ENCODE measurements at regions not wholly inside any gene's neighbourhood (a gene's known extent, or its start where the extent isn't known, plus 50 kb on each side); places are given as distances from the start of the nearest gene placed in this dataset.

- no peaks in the 10 kb centered on the region for H4K20me1 ChIP-seq (ENCODE audit: insufficient read depth)
- H3K9me3 ChIP-seq (ENCODE audit: low read length) = no peaks in the 10 kb centered on the region
- H3K27me3 ChIP-seq (ENCODE audit: insufficient read depth, low read depth, low read length) = no peaks in the 10 kb centered on the region
- H3K36me3 ChIP-seq (ENCODE audit: insufficient read depth, low read length) = no peaks in the 10 kb centered on the region
- H3K4me2 ChIP-seq (ENCODE audit: low read length) = no peak overlapping the region
- H3K9ac ChIP-seq (ENCODE audit: low read length) = no peak overlapping the region
- no peaks in the 10 kb centered on the region for H3F3A ChIP-seq (ENCODE audit: insufficient read depth, low read length, poor library complexity, severe bottlenecking)
- TF ChIP-seq RAD21 (conservative IDR thresholded peaks at IDR 0.05) (no peak), POLR2AphosphoS5 (IDR thresholded peaks at IDR 0.05) (no peak), EP300 (conservative IDR thresholded peaks at IDR 0.05; ENCODE audit: poor library complexity, severe bottlenecking) (no peak), CTCF (IDR thresholded peaks at IDR 0.05; ENCODE audit: poor library complexity, severe bottlenecking) (no peak)
- H3K27ac ChIP-seq (ENCODE audit: low read length) = no peak overlapping the region
- no peaks in the 10 kb centered on the region for H3K9me2 ChIP-seq (ENCODE audit: insufficient read depth, low read length)
- H3K4me3 ChIP-seq (ENCODE audit: low read length) = no peak overlapping the region
- H2AFZ ChIP-seq (ENCODE audit: low read depth, low read length) = no peak overlapping the region
- no peaks in the 10 kb centered on the region for H3K79me2 ChIP-seq (replicated peaks; ENCODE audit: insufficient read depth, low read length)
Observed at GRCh38 chr4:120561648-120562047, 360.9 kb downstream of the PRDM5 start.

- Histone ChIP-seq H4K20me1 (ENCODE audit: insufficient read depth) (no peaks in the 10 kb centered on the region), H3K79me2 (replicated peaks; ENCODE audit: insufficient read depth, low read length) (no peaks in the 10 kb centered on the region), H3F3A (ENCODE audit: insufficient read depth, low read length, poor library complexity, severe bottlenecking) (no peaks in the 10 kb centered on the region), H3K27me3 (ENCODE audit: insufficient read depth, low read depth, low read length) (no peaks in the 10 kb centered on the region), H3K9me2 (ENCODE audit: insufficient read depth, low read length) (no peaks in the 10 kb centered on the region), H3K4me2 (ENCODE audit: low read length) (no peak overlapping the region), H2AFZ (ENCODE audit: low read depth, low read length) (no peak overlapping the region), H3K27ac (ENCODE audit: low read length) (no peak overlapping the region), H3K4me3 (ENCODE audit: low read length) (no peak overlapping the region), H3K9ac (ENCODE audit: low read length) (no peak overlapping the region), H3K9me3 (ENCODE audit: low read length) (no peaks in the 10 kb centered on the region), H3K36me3 (ENCODE audit: insufficient read depth, low read length) (no peaks in the 10 kb centered on the region)
- TF ChIP-seq MXI1 (conservative IDR thresholded peaks at IDR 0.05; ENCODE audit: poor library complexity, severe bottlenecking) (no peak), RAD21 (conservative IDR thresholded peaks at IDR 0.05) (no peak), POLR2AphosphoS5 (IDR thresholded peaks at IDR 0.05) (no peak), EZH2 (IDR thresholded peaks at IDR 0.05; ENCODE audit: borderline replicate concordance, insufficient read depth, low read length, poor library complexity, severe bottlenecking) (no peak)
Observed at GRCh38 chr4:120557372-120557771, 365.2 kb downstream of the PRDM5 start.

GRCh38 chr4:120555058-120555457, 367.5 kb downstream of the PRDM5 start:
- H3K27ac ChIP-seq (ENCODE audit: low read length) = no peak overlapping the region
- no peaks in the 10 kb centered on the region for H3K9me2 ChIP-seq (ENCODE audit: insufficient read depth, low read length)

More at GRCh38 chr4:120555058-120555457, 367.5 kb downstream of the PRDM5 start:
- H2AFZ ChIP-seq (ENCODE audit: low read depth, low read length) = no peak overlapping the region
- H3K36me3 ChIP-seq (ENCODE audit: insufficient read depth, low read length) = no peaks in the 10 kb centered on the region
- no peaks in the 10 kb centered on the region for H3K27me3 ChIP-seq (ENCODE audit: insufficient read depth, low read depth, low read length)
- TF ChIP-seq CTCF (IDR thresholded peaks at IDR 0.05; ENCODE audit: poor library complexity, severe bottlenecking) (no peak), TAF1 (IDR thresholded peaks at IDR 0.05; ENCODE audit: low read depth) (no peak), REST (IDR thresholded peaks at IDR 0.05; ENCODE audit: borderline replicate concordance) (no peak), POLR2AphosphoS5 (IDR thresholded peaks at IDR 0.05) (no peak), EZH2 (IDR thresholded peaks at IDR 0.05; ENCODE audit: borderline replicate concordance, insufficient read depth, low read length, poor library complexity, severe bottlenecking) (no peak), MXI1 (conservative IDR thresholded peaks at IDR 0.05; ENCODE audit: poor library complexity, severe bottlenecking) (no peak), SMC3 (conservative IDR thresholded peaks at IDR 0.05; ENCODE audit: poor library complexity) (no peak), EP300 (conservative IDR thresholded peaks at IDR 0.05; ENCODE audit: poor library complexity, severe bottlenecking) (no peak), RAD21 (conservative IDR thresholded peaks at IDR 0.05) (no peak)
- no peak overlapping the region for H3K4me2 ChIP-seq (ENCODE audit: low read length)
- H3K4me3 ChIP-seq (ENCODE audit: low read length) = no peak overlapping the region
- no peaks in the 10 kb centered on the region for H3F3A ChIP-seq (ENCODE audit: insufficient read depth, low read length, poor library complexity, severe bottlenecking)
- H4K20me1 ChIP-seq (ENCODE audit: insufficient read depth) = no peaks in the 10 kb centered on the region
- H3K79me2 ChIP-seq (replicated peaks; ENCODE audit: insufficient read depth, low read length) = no peaks in the 10 kb centered on the region
- H3K9ac ChIP-seq (ENCODE audit: low read length) = no peak overlapping the region
- H3K9me3 ChIP-seq (ENCODE audit: low read length) = no peaks in the 10 kb centered on the region
